ENCODE measurements at regions not wholly inside any gene's neighbourhood (a gene's known extent, or its start where the extent isn't known, plus 50 kb on each side); places are given as distances from the start of the nearest gene placed in this dataset.

DNA sequence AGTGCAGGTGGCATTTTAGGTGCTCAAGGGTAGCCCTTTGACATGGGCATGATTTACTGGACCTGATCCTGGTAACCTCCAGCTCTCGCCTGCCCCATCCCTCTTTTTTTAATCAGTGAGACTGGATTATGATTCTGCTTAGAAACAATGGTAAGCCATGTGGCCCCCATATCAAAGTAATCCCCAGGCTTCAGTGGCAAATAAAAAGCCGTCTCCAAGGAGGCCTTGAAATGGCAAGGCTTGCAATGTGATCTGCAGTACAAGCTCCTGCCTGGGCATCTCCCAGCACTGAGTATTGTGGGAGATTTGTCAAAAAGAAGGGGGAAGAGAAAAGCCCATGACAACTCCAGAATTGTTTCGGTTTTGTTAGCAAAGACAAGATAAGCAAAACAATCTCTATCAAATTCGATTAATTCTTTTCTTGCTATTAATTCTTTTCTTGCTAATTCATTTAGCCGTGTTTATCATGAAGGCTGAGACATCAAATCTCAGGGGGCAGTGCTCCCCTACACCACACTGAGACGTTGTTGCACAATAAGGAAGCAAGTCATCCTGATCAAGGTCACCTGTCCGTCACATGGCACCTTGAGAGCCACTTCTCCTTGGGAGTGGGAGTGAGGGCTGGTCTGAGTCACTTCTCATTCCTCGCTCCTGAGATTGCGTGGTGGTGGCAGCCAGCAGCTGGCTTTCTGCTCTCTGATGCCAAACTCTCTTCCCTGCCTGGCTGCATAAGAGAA is 312.7 kb upstream of the GATB start:
- Mint-ChIP-seq H3K36me3 (ENCODE audit: insufficient read depth in 1 of 3, low read depth in 3 of 3) (no peaks in the 10 kb centered on the region; a peak in 1 of 7 replicates), H3K9me3 (no peaks in the 10 kb centered on the region), H3K4me1 (peaks cover 21 to 24% of the 10 kb centered on the region in 2 experiments), H3K27ac (peak overlapping the region in 1 of 3 experiments; percentile 59; a peak in 1 of 7 replicates), H3K27me3 (ENCODE audit: low read depth) (peaks cover 4% of the 10 kb centered on the region), H3K4me3 (no peak overlapping the region)
- Histone ChIP-seq H3K56ac (ENCODE audit: insufficient read length, low read depth, low read length) (no peak overlapping the region), H3K23me2 (ENCODE audit: insufficient read length, low read depth, low read length, poor library complexity, severe bottlenecking) (no peaks in the 10 kb centered on the region), H2BK5ac (ENCODE audit: insufficient read length, low read length) (no peak overlapping the region), H4K8ac (replicated peaks; ENCODE audit: insufficient read length, low read depth, low read length) (no peak overlapping the region), H3K79me1 (ENCODE audit: insufficient read depth, low read depth, low read length, poor library complexity, severe bottlenecking) (no peaks in the 10 kb centered on the region), H2BK15ac (ENCODE audit: low read depth, low read length) (no peak overlapping the region), H3K14ac (ENCODE audit: insufficient read depth, low read length) (no peak overlapping the region), H4K5ac (ENCODE audit: insufficient read length, low read depth, low read length) (no peak overlapping the region), H3K27me3 (ENCODE audit: insufficient read depth, low read length) (no peaks in the 10 kb centered on the region), H3K4me2 (ENCODE audit: insufficient read depth, insufficient read length, low read length) (no peak overlapping the region), H2BK120ac (ENCODE audit: low read depth, low read length, poor library complexity, severe bottlenecking) (no peak overlapping the region), H3K9me3 (ENCODE audit: control insufficient read depth, low read depth, low read length) (no peaks in the 10 kb centered on the region), H3K18ac (ENCODE audit: insufficient read length, low read depth, low read length) (no peak overlapping the region), H3K9ac (ENCODE audit: extremely low read depth, insufficient read length, low read length) (no peak overlapping the region), H4K91ac (ENCODE audit: insufficient read length, low read depth, low read length) (no peak overlapping the region), H2AK5ac (ENCODE audit: insufficient read length, low read length) (no peak overlapping the region), H3K23ac (ENCODE audit: insufficient read length, low read depth, low read length) (no peak overlapping the region), H3K79me2 (ENCODE audit: insufficient read depth, low read length) (no peaks in the 10 kb centered on the region), H2AFZ (ENCODE audit: low read length) (no peak overlapping the region), H2BK20ac (ENCODE audit: low read depth, low read length, poor library complexity, severe bottlenecking) (no peak overlapping the region), H3T11ph (ENCODE audit: low read length) (no peak overlapping the region), H3K4me1 (ENCODE audit: insufficient read depth, low read length) (no peaks in the 10 kb centered on the region; the same call in 1 of the 2 replicates), H3K4ac (ENCODE audit: low read depth, low read length) (no peak overlapping the region), H4K20me1 (ENCODE audit: control insufficient read depth, insufficient read depth, insufficient read length) (no peaks in the 10 kb centered on the region), H3K27ac (ENCODE audit: insufficient read length, low read depth, low read length) (no peak overlapping the region), H2BK12ac (ENCODE audit: insufficient read length, low read depth, low read length) (no peak overlapping the region)
- no peak for TF ChIP-seq CTCF (conservative IDR thresholded peaks at IDR 0.05)
- DNase-seq: no peak
- no CpG with 5 or more reads among the region's 9 CpGs for WGBS (ENCODE audit: extremely low coverage, insufficient read length, low lambda C conversion rate)
